Keratinocyte (primary cell): ENCODE measurements at regions not wholly inside any gene's neighbourhood (a gene's known extent, or its start where the extent isn't known, plus 50 kb on each side); places are given as distances from the start of the nearest gene placed in this dataset.

Experiments
- DNase-seq: peaks from one replicate; pipeline ENCODE4 v3.0.0-alpha.2; 2011; ENCODE audit warnings: low read depth, missing footprints, low spot score
- FAIRE-seq: peaks from 2 replicates; lab custom pipeline; 2011; peaks lifted over from hg19 to GRCh38; lab: Jason Lieb, UNC
- H2AFZ ChIP-seq: 2 replicates; pipeline ENCODE4 v1.6.0; 2012; ENCODE audit warnings: low read length, control low read depth, inconsistent platforms; ENCODE audit not compliant: control insufficient read depth
- H3K27ac ChIP-seq: 2 replicates; pipeline ENCODE4 v1.5.1; 2011; ENCODE audit warnings: low read length; ENCODE audit not compliant: control insufficient read depth, insufficient read depth
- H3K27me3 ChIP-seq: 3 replicates; pipeline ENCODE4 v1.6.0; 2011; ENCODE audit warnings: low read length; ENCODE audit not compliant: control insufficient read depth, insufficient read depth; ENCODE audit errors: extremely low read depth
- H3K36me3 ChIP-seq, 2 experiments: 2 replicates in 1 of 2; 3 replicates in 1 of 2; pipeline ENCODE4 v1.5.1; 2011; ENCODE audit warnings: low read length in 2 of 2, mild to moderate bottlenecking in 1 of 2; ENCODE audit not compliant: control insufficient read depth in 2 of 2, insufficient read depth in 2 of 2; ENCODE audit errors: extremely low read depth in 1 of 2
- H3K4me1 ChIP-seq: 3 replicates; pipeline ENCODE4 v1.5.1; 2011; ENCODE audit warnings: low read length; ENCODE audit not compliant: control insufficient read depth, insufficient read depth; ENCODE audit errors: extremely low read depth
- H3K4me2 ChIP-seq: 3 replicates; pipeline ENCODE4 v1.6.0; 2011; ENCODE audit warnings: low read depth, low read length; ENCODE audit not compliant: control insufficient read depth, insufficient read depth; ENCODE audit errors: extremely low read depth
- H3K4me3 ChIP-seq, 3 experiments: fragments of 200-600 bp in 1 of 3; sonication (generic) in 1 of 3; 2 replicates in 2 of 3; 3 replicates in 1 of 3; pipeline ENCODE4 v1.5.1; 2011 to 2016; ENCODE audit warnings: low read length in 3 of 3, mild to moderate bottlenecking in 3 of 3, control low read depth in 2 of 3, inconsistent platforms in 1 of 3, low read depth in 1 of 3, mixed read lengths in 1 of 3, mixed run types in 1 of 3, moderate library complexity in 1 of 3; ENCODE audit not compliant: control insufficient read depth in 2 of 3, insufficient read depth in 2 of 3; ENCODE audit errors: extremely low read depth in 1 of 3
- H3K79me2 ChIP-seq: 2 replicates; pipeline ENCODE4 v1.6.0; 2012; ENCODE audit warnings: low read length; ENCODE audit not compliant: control insufficient read depth, insufficient read depth
- H3K9ac ChIP-seq: 3 replicates; pipeline ENCODE4 v1.6.0; 2011; ENCODE audit warnings: low read length; ENCODE audit not compliant: control insufficient read depth, insufficient read depth; ENCODE audit errors: extremely low read depth
- H3K9me1 ChIP-seq: 3 replicates; pipeline ENCODE4 v1.6.0; 2011; ENCODE audit warnings: low read length; ENCODE audit not compliant: control insufficient read depth, insufficient read depth; ENCODE audit errors: extremely low read depth
- H3K9me3 ChIP-seq: 2 replicates; pipeline ENCODE4 v1.5.1; 2012; ENCODE audit warnings: low read depth, low read length; ENCODE audit not compliant: control insufficient read depth
- H4K20me1 ChIP-seq: 3 replicates; pipeline ENCODE4 v1.6.0; 2011; ENCODE audit warnings: low read length; ENCODE audit not compliant: control insufficient read depth, insufficient read depth; ENCODE audit errors: extremely low read depth
- EZH2 ChIP-seq: IDR thresholded peaks from one replicate; pipeline ENCODE4 v1.6.1; 2012; ENCODE audit warnings: inconsistent platforms, mild to moderate bottlenecking, low read length, moderate library complexity
- dilution Hi-C: fragments of 300-500 bp; cut with MboI; formaldehyde crosslinking; loops from one replicate; pipeline ENCODE4 v1.7.0; 2020; ENCODE audit warnings: low sequenced_read_pairs; ENCODE audit not compliant: extremely low pct_ligation_motif_present
- TF ChIP-seq, protein P1 (sequence below), 3 experiments: IDR thresholded peaks in 1 of 3; conservative IDR thresholded peaks in 1 of 3; optimal IDR thresholded peaks in 1 of 3; 2 replicates in 2 of 3; 3 replicates in 1 of 3; pipeline versions ENCODE3 to v1.5.1; 2011; ENCODE audit warnings: low read length in 3 of 3, mild to moderate bottlenecking in 3 of 3, moderate library complexity in 2 of 3, control low read depth in 1 of 3, inconsistent platforms in 1 of 3; ENCODE audit not compliant: insufficient read depth in 2 of 3; ENCODE audit errors: extremely low read depth in 1 of 3

- no peak for DNase-seq
- no peaks in the 10 kb centered on the region for H3K36me3 ChIP-seq
- H3K4me1 ChIP-seq, result peaks cover 11% of the 10 kb centered on the region
- no peaks in the 10 kb centered on the region for H3K27me3 ChIP-seq
- no peak overlapping the region for H2AFZ ChIP-seq
- no peak for FAIRE-seq
- H3K9me3 ChIP-seq, result peaks cover 4% of the 10 kb centered on the region
- H3K9ac ChIP-seq, result no peak overlapping the region
- dilution Hi-C loops, result no loop called here
- no peaks in the 10 kb centered on the region for H4K20me1 ChIP-seq
- H3K4me3 ChIP-seq, result no peak overlapping the region
- no peak overlapping the region for H3K27ac ChIP-seq
- TF ChIP-seq, protein P1, sequence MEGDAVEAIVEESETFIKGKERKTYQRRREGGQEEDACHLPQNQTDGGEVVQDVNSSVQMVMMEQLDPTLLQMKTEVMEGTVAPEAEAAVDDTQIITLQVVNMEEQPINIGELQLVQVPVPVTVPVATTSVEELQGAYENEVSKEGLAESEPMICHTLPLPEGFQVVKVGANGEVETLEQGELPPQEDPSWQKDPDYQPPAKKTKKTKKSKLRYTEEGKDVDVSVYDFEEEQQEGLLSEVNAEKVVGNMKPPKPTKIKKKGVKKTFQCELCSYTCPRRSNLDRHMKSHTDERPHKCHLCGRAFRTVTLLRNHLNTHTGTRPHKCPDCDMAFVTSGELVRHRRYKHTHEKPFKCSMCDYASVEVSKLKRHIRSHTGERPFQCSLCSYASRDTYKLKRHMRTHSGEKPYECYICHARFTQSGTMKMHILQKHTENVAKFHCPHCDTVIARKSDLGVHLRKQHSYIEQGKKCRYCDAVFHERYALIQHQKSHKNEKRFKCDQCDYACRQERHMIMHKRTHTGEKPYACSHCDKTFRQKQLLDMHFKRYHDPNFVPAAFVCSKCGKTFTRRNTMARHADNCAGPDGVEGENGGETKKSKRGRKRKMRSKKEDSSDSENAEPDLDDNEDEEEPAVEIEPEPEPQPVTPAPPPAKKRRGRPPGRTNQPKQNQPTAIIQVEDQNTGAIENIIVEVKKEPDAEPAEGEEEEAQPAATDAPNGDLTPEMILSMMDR (optimal IDR thresholded peaks at IDR 0.05 in 1 of 3, IDR thresholded peaks at IDR 0.05 in 1 of 3, conservative IDR thresholded peaks at IDR 0.05 in 1 of 3; ENCODE audit: extremely low read depth in 1 of 3, insufficient read depth in 2 of 3, low read length in 3 of 3), result no peak
- no peak for TF ChIP-seq EZH2
- H3K9me1 ChIP-seq, result no peaks in the 10 kb centered on the region
- H3K4me2 ChIP-seq, result no peak overlapping the region
- no peaks in the 10 kb centered on the region for H3K79me2 ChIP-seq
These were observed 113.4 kb upstream of the SHH start for GRCh38 chr7:155925682-155926081.

GRCh38 chr7:155922067-155922816 lies 110.0 kb upstream of the SHH start:
- no peaks in the 10 kb centered on the region for H3K27me3 ChIP-seq
- dilution Hi-C loops, result no loop called here
- FAIRE-seq (no peak), DNase-seq (no peak)
- H3K9me3 ChIP-seq, result peaks cover 1% of the 10 kb centered on the region
- no peaks in the 10 kb centered on the region for H3K9me1 ChIP-seq
- no peaks in the 10 kb centered on the region for H3K36me3 ChIP-seq
- peak overlapping the region; percentile 9 for H3K9ac ChIP-seq
- H3K27ac ChIP-seq, result no peak overlapping the region
- peak overlapping the region; percentile 54 for H3K4me2 ChIP-seq
- H3K4me1 ChIP-seq, result peaks cover 11% of the 10 kb centered on the region
- H2AFZ ChIP-seq, result peak overlapping the region; percentile 51
- no peak overlapping the region for H3K4me3 ChIP-seq
- no peaks in the 10 kb centered on the region for H4K20me1 ChIP-seq
- H3K79me2 ChIP-seq, result no peaks in the 10 kb centered on the region
- TF ChIP-seq, protein P1 (optimal IDR thresholded peaks at IDR 0.05 in 1 of 3, IDR thresholded peaks at IDR 0.05 in 1 of 3, conservative IDR thresholded peaks at IDR 0.05 in 1 of 3; ENCODE audit: extremely low read depth in 1 of 3, insufficient read depth in 2 of 3, low read length in 3 of 3), result no peak
- TF ChIP-seq EZH2, result no peak
